Heart right ventricle (tissue), 16 donors: ENCODE measurements at regions not wholly inside any gene's neighbourhood (a gene's known extent, or its start where the extent isn't known, plus 50 kb on each side); places are given as distances from the start of the nearest gene placed in this dataset.
"Not testable (repeated sequence)": the region's sequence is repeated elsewhere in the genome, so short reads cannot be mapped to it uniquely, and the experiment has no call there.

Experiments
- ATAC-seq, 8 donors: fragments of 200-7000 bp; cut with Tn5 transposase; one replicate each; pipeline ENCODE4 v1.9.1; 2020; ENCODE audit warnings: mild to moderate bottlenecking in 8 of 8, moderate library complexity in 8 of 8, moderate number of reproducible peaks in 1 of 8
- DNase-seq, 2 donors: peaks; one replicate each; pipeline ENCODE4 v3.0.0-alpha.2; 2020
- H3K27ac ChIP-seq, 10 donors: fragments of 200-600 bp; sonication (generic) in 2 of 10; one replicate each; pipeline versions ENCODE4 v1.5.0 to v1.8.0; 2020 to 2022; ENCODE audit warnings: mild to moderate bottlenecking in 3 of 10
- H3K27me3 ChIP-seq, 7 donors: fragments of 200-600 bp; one replicate each; pipeline ENCODE4 v1.8.0; 2021 to 2022; ENCODE audit warnings: mild to moderate bottlenecking in 2 of 7
- H3K36me3 ChIP-seq, 9 donors: fragments of 200-600 bp; sonication (generic) in 1 of 9; one replicate each; pipeline versions ENCODE4 v1.5.0 to v1.8.0; 2020 to 2022; ENCODE audit warnings: mild to moderate bottlenecking in 2 of 9
- H3K4me1 ChIP-seq, 9 donors: fragments of 200-600 bp; sonication (generic) in 1 of 9; one replicate each; pipeline versions ENCODE4 v1.5.0 to v1.8.0; 2020 to 2022; ENCODE audit warnings: mild to moderate bottlenecking in 4 of 9
- H3K4me3 ChIP-seq, 10 donors: fragments of 200-600 bp; sonication (generic) in 2 of 10; one replicate each; pipeline versions ENCODE4 v1.5.0 to v1.8.0; 2020 to 2022; ENCODE audit warnings: mild to moderate bottlenecking in 7 of 10, moderate library complexity in 2 of 10
- H3K9me3 ChIP-seq, 11 donors: fragments of 200-600 bp in 10 of 11; sonication (generic) in 2 of 11; one replicate each; pipeline versions ENCODE4 v1.5.0 to v1.8.0; 2013 to 2022; ENCODE audit warnings: mild to moderate bottlenecking in 2 of 11, control low read depth in 1 of 11, moderate library complexity in 1 of 11
- CTCF ChIP-seq, 9 donors: fragments of 200-600 bp; sonication (generic) in 2 of 9; IDR thresholded peaks; one replicate each; pipeline versions ENCODE4 v1.5.0 to v1.8.0; 2021 to 2022; ENCODE audit warnings: antibody characterized with exemption in 9 of 9, mild to moderate bottlenecking in 5 of 9, moderate library complexity in 1 of 9
- WGBS, 2 donors: extraction: QIAGEN DNeasy Blood & Tissue Kit; methylation state at CpG; one replicate each; pipeline ENCODE4 v1.1.7; 2013; ENCODE audit warnings: inconsistent platforms in 1 of 2; 5-methylcytosine and 5-hydroxymethylcytosine counted together
- intact Hi-C, 10 donors: fragments of 100-400 bp; cut with DNase I; formaldehyde crosslinking; loops; one replicate each; pipeline versions ENCODE4 v1.11.1 to v1.14.2; 2022
- donor health status: Arrhythmogenic right ventricular cardiomyopathy.
- donor health status: ischemic (EF 13 %, LVEDD 7.1; RV severe dilation, severe dysfunction).
- donor health status: healthy with polysubstance abuse.
- donor health status: DM: no; HTN: yes; CAD: no.
- donor health status: DM: no; HTN: no; CAD: no.
- donor health status: ischemic (EF 25% LVEDD 6.9; RV normal size, moderate dysfunction).
- donor health status: ischemic (EF 25% LVEDD 5.7; RV mildly dilated, moderate dysfunction).
- donor health status: healthy.
- donor health status: DM: yes; HTN: yes; CAD: no.
- donor health status: Ischemic cardiomyopathy.
- donor health status: ischemic (EF 35%, LVEDD 5.7; RV mildly dilated, moderate dysfunction).
- donor health status: nonischemic (EF 11% LVEDD 7.7; RV severe dilation, severe dysfunction).
- donor health status: DM: yes; HTN: yes; CAD: no.
- donor health status: PGD.
- donor health status: ischemic (EF 29% LVEDD 5.4; RV normal size, mild dysfunction).
- donor health status: nonischemic (EF 23%, LVEDD 6.1; RV moderate dilation, normal function).

- H3K27ac ChIP-seq, result peak overlapping the region in 4 of 10 donors; percentile 29 to 51 (median 40)
Measured at GRCh38 chr1:206404309-206405027, 65.8 kb upstream of the IKBKE start.

GRCh38 chr1:206405282-206405681 lies 65.0 kb upstream of the IKBKE start:
- ATAC-seq, result peak; percentile 9 to 65 (median 52)
- WGBS, 2 donors, result no CpG with 5 or more reads among the region's 7 CpGs
- intact Hi-C loops, result not testable (repeated sequence)

More at GRCh38 chr1:206404309-206405027, 65.8 kb upstream of the IKBKE start:
- H3K36me3 ChIP-seq, DNase-seq, H3K9me3 ChIP-seq, intact Hi-C loops, H3K27me3 ChIP-seq, H3K4me3 ChIP-seq, H3K4me1 ChIP-seq: not testable (repeated sequence)
- peak; percentile 15 to 69 (median 52) for ATAC-seq
- 30 to 37% methylated on average over 5 to 6 of the region's 8 CpGs for whole genome bisulfite sequencing, 2 donors

GRCh38 chr1:206408371-206409288 lies 61.6 kb upstream of the IKBKE start:
- H3K9me3 ChIP-seq, H3K27ac ChIP-seq, DNase-seq, H3K27me3 ChIP-seq, ATAC-seq, intact Hi-C loops, H3K4me3 ChIP-seq: not testable (repeated sequence)
- 92 to 98% methylated on average over 2 of the region's 6 CpGs for whole genome bisulfite sequencing, 2 donors
- Histone ChIP-seq H3K36me3 (peaks cover 0 to 26% (median 0%) of the 10 kb centered on the region in 9 donors), H3K4me1 (peaks cover 0 to 14% (median 0%) of the 10 kb centered on the region in 9 donors)

More at GRCh38 chr1:206405282-206405681, 65.0 kb upstream of the IKBKE start:
- not testable (repeated sequence) for H3K27me3 ChIP-seq, H3K4me1 ChIP-seq, DNase-seq, H3K27ac ChIP-seq, H3K9me3 ChIP-seq, H3K4me3 ChIP-seq, H3K36me3 ChIP-seq

- Histone ChIP-seq H3K9me3 (no peaks in the 10 kb centered on the region), H3K27ac (no peak overlapping the region), H3K4me1 (peaks cover 0 to 26% (median 7%) of the 10 kb centered on the region in 9 donors), H3K27me3 (no peaks in the 10 kb centered on the region), H3K4me3 (no peak overlapping the region), H3K36me3 (peaks cover 0 to 48% (median 0%) of the 10 kb centered on the region in 9 donors)
- no peak for ATAC-seq
- intact Hi-C loops, result no loop called here
- TF ChIP-seq CTCF (IDR thresholded peaks at IDR 0.05), result no peak
- WGBS, 2 donors, result 74 to 84% methylated on average over 3 of the region's 3 CpGs
- no peak for DNase-seq
Measured at GRCh38 chr1:206411321-206411720, 59.0 kb upstream of the IKBKE start.

GRCh38 chr1:206415942-206416341 lies 54.3 kb upstream of the IKBKE start:
- no peak overlapping the region for H3K4me3 ChIP-seq
- DNase-seq, result no peak
- peak in 2 of 8 donors; percentile 21 to 29 for ATAC-seq
- H3K4me1 ChIP-seq, result peaks cover 5 to 51% (median 17%) of the 10 kb centered on the region in 9 donors
- H3K36me3 ChIP-seq, result peaks cover 0 to 87% (median 0%) of the 10 kb centered on the region in 9 donors
- no peaks in the 10 kb centered on the region for H3K27me3 ChIP-seq
- no peak for TF ChIP-seq CTCF (IDR thresholded peaks at IDR 0.05)
- WGBS, 2 donors, result 40 to 43% methylated on average over 6 of the region's 6 CpGs
- intact Hi-C loops, result no loop called here
- H3K9me3 ChIP-seq, result no peaks in the 10 kb centered on the region
- no peak overlapping the region for H3K27ac ChIP-seq
